ENCODE measurements at regions not wholly inside any gene's neighbourhood (a gene's known extent, or its start where the extent isn't known, plus 50 kb on each side); places are given as distances from the start of the nearest gene placed in this dataset.

- H3K4me2 ChIP-seq (ENCODE audit: low read length), result no peak overlapping the region
Observed at GRCh38 chr6:113344969-113345368, 512.2 kb upstream of the MARCKS start.

DNA sequence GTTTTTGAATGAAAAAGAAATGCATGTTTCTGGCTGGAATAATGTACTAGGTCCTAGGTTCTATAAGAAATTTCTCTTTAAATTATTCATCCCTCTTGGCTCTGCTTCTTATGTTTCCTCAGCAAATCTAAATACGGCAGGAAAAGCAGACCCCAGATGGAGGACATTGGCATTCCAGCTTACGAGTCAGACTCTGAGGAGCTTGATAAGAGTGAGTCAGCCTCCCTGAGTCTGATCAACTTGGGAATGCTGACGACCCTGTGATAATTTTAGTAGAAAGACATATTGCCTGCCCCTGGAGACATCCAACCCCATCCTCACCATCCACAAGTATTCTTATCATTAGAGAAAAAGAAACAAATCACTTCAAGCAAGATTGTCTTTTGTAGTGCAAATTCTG, 509.7 kb upstream of the MARCKS start:
- Histone ChIP-seq H3K9ac (ENCODE audit: low read length) (no peak overlapping the region), H3K9me2 (ENCODE audit: low read depth, low read length) (no peaks in the 10 kb centered on the region), H3K4me3 (ENCODE audit: low read depth, low read length, poor library complexity, severe bottlenecking) (no peak overlapping the region), H3K4me2 (ENCODE audit: low read length) (no peak overlapping the region), H2AFZ (ENCODE audit: low read length) (no peak overlapping the region), H4K20me1 (ENCODE audit: insufficient read depth, low read length) (no peaks in the 10 kb centered on the region), H3K27ac (ENCODE audit: low read depth, low read length, poor library complexity, severe bottlenecking) (no peak overlapping the region), H3F3A (ENCODE audit: insufficient read depth, low read length) (no peaks in the 10 kb centered on the region), H3K36me3 (ENCODE audit: insufficient read depth, low read length) (no peaks in the 10 kb centered on the region), H3K4me1 (ENCODE audit: insufficient read depth, low read length, severe bottlenecking) (no peaks in the 10 kb centered on the region), H3K27me3 (ENCODE audit: insufficient read depth, low read length) (no peaks in the 10 kb centered on the region), H3K79me2 (ENCODE audit: insufficient read depth, low read length) (no peaks in the 10 kb centered on the region), H3K9me3 (ENCODE audit: low read length) (no peaks in the 10 kb centered on the region)
- TF ChIP-seq CTCF (IDR thresholded peaks at IDR 0.05; ENCODE audit: low read length), result no peak
- no peak for TF ChIP-seq EZH2 (IDR thresholded peaks at IDR 0.05; ENCODE audit: borderline replicate concordance, low read length)

More at GRCh38 chr6:113344969-113345368, 512.2 kb upstream of the MARCKS start:
- Histone ChIP-seq H2AFZ (ENCODE audit: low read length) (no peak overlapping the region), H3K36me3 (ENCODE audit: insufficient read depth, low read length) (no peaks in the 10 kb centered on the region), H3K9me2 (ENCODE audit: low read depth, low read length) (no peaks in the 10 kb centered on the region), H3K9ac (ENCODE audit: low read length) (no peak overlapping the region), H3K4me1 (ENCODE audit: insufficient read depth, low read length, severe bottlenecking) (no peaks in the 10 kb centered on the region), H3K27ac (ENCODE audit: low read depth, low read length, poor library complexity, severe bottlenecking) (no peak overlapping the region), H3K9me3 (ENCODE audit: low read length) (no peaks in the 10 kb centered on the region), H3F3A (ENCODE audit: insufficient read depth, low read length) (no peaks in the 10 kb centered on the region), H4K20me1 (ENCODE audit: insufficient read depth, low read length) (no peaks in the 10 kb centered on the region), H3K27me3 (ENCODE audit: insufficient read depth, low read length) (no peaks in the 10 kb centered on the region), H3K79me2 (ENCODE audit: insufficient read depth, low read length) (no peaks in the 10 kb centered on the region), H3K4me3 (ENCODE audit: low read depth, low read length, poor library complexity, severe bottlenecking) (no peak overlapping the region)
- TF ChIP-seq CTCF (IDR thresholded peaks at IDR 0.05; ENCODE audit: low read length) (no peak), EZH2 (IDR thresholded peaks at IDR 0.05; ENCODE audit: borderline replicate concordance, low read length) (no peak)

DNA sequence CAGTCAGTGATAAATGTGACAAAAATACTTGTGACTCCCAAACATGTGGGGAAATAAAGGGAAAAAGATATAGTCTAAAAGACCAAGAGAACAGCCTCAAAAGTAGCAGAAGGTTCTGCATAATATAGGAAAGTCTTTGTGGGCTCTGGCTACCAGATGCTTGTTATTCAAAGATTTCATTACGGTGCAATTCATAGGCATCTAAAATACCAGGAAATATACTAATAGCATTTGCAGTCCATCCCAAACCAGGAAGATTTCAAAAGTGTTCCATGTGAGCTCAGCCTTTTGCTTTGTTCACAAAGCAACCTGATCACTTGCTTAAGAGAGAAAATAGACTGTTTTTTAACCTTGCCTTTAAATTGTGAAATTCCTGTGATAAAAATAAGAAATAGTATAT, 506.7 kb upstream of the MARCKS start:
- H3K36me3 ChIP-seq (ENCODE audit: insufficient read depth, low read length), result no peaks in the 10 kb centered on the region
- H3F3A ChIP-seq (ENCODE audit: insufficient read depth, low read length), result no peaks in the 10 kb centered on the region
- H3K27me3 ChIP-seq (ENCODE audit: insufficient read depth, low read length), result no peaks in the 10 kb centered on the region
- no peaks in the 10 kb centered on the region for H3K79me2 ChIP-seq (ENCODE audit: insufficient read depth, low read length)
- H4K20me1 ChIP-seq (ENCODE audit: insufficient read depth, low read length), result no peaks in the 10 kb centered on the region
- no peak overlapping the region for H2AFZ ChIP-seq (ENCODE audit: low read length)
- no peak overlapping the region for H3K27ac ChIP-seq (ENCODE audit: low read depth, low read length, poor library complexity, severe bottlenecking)
- no peak overlapping the region for H3K4me2 ChIP-seq (ENCODE audit: low read length)
- no peaks in the 10 kb centered on the region for H3K9me3 ChIP-seq (ENCODE audit: low read length)
- no peak overlapping the region for H3K4me3 ChIP-seq (ENCODE audit: low read depth, low read length, poor library complexity, severe bottlenecking)
- H3K4me1 ChIP-seq (ENCODE audit: insufficient read depth, low read length, severe bottlenecking), result no peaks in the 10 kb centered on the region
- no peak overlapping the region for H3K9ac ChIP-seq (ENCODE audit: low read length)
- TF ChIP-seq CTCF (IDR thresholded peaks at IDR 0.05; ENCODE audit: low read length), result no peak
- no peak for TF ChIP-seq EZH2 (IDR thresholded peaks at IDR 0.05; ENCODE audit: borderline replicate concordance, low read length)
- H3K9me2 ChIP-seq (ENCODE audit: low read depth, low read length), result no peaks in the 10 kb centered on the region
